CD4-positive, alpha-beta T cell treated with Interleukin-6 for 4 hours (primary cell): ENCODE measurements at regions not wholly inside any gene's neighbourhood (a gene's known extent, or its start where the extent isn't known, plus 50 kb on each side); places are given as distances from the start of the nearest gene placed in this dataset.
A peak's percentile ranks its signal among the peaks of the same experiment; 100 is the strongest.
"Not testable (repeated sequence)": the region's sequence is repeated elsewhere in the genome, so short reads cannot be mapped to it uniquely, and the experiment has no call there.

Source experiments
- DNase-seq: peaks from one replicate; pipeline ENCODE4 v3.0.0-alpha.2; 2020; ENCODE audit warnings: mixed read lengths

DNA sequence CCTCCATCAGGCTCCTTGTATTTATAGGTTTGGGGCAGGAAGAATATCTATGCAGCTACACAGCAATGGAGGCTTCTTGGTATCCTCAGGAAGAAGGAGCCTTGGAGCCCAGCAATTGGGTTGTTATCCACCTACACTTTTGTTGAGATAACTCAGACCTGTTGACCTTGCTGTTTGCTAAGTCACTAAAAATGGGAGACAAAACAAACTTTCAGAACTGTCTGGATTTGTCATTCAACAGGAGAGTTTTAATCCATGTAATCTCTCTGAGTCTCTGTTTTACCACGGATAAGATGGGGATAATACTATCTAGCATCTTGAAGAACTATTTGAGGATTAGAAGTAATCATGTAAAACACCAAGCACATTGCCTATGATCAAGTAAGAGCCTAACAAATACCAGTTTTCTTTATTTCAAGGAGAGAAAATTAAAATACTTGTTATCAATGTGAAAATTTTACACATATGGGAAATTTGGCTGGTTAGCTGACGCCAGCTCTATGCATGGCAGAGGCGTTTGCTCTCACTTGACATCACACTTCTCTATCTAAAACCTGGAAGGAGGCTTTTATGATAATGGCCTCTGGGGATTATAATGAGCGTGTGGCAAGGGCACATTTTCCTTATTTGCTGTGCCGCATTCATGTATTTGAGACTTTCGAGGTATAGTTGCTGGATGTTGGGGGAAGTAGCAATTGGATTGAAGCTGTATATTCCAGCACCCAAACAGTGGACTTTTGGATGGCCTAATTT, 215.6 kb downstream of the PDCD6IP start:
- no peak for DNase-seq

DNA sequence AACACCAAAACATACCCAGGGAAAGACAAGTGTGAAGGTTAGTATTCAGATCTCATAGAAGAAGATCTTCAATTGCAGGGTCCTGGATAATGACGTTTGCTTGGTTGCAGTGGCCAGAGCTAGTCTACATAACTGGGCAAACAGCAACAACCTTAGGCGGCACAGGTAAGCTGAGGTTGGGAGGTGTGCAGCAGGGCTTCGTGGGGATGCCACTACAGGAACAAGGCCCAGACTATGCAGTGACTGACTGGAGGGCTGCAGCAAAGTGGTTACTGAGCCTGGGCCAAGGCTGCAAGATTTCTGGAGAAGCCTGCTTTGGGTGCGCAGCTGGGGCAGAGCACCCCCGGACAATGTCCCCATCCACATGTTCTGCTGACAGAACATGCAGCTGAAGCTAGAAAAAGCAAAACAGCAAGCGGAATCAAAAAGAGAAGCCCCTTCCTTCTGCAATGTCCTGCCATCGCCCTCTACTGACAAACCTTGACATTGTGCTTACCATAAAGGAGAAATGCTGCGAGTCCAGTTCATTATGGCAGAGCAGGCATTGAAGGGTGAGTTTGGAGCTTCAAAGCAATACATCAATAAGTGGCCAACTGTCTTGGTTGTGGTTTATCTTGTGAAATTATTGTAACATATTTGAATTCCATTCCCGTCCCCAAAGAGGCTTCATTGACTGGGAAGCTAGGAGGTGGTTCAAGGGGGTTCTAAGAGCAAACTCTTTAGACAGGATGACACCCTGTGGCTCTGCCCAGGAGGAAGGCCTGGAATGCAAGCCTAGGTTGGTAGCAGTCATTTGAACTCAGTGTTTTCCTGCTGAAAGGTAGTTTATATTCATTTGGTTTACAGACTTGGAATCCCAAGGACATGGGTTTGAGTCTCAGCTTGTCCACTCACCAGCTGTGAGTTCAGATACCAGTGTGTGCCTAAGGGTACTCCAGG, 217.0 kb downstream of the PDCD6IP start:
- no peak for DNase-seq

GRCh38 chr3:34016925-34017587, 218.6 kb downstream of the PDCD6IP start:
- DNase-seq = peak; percentile 24

DNA sequence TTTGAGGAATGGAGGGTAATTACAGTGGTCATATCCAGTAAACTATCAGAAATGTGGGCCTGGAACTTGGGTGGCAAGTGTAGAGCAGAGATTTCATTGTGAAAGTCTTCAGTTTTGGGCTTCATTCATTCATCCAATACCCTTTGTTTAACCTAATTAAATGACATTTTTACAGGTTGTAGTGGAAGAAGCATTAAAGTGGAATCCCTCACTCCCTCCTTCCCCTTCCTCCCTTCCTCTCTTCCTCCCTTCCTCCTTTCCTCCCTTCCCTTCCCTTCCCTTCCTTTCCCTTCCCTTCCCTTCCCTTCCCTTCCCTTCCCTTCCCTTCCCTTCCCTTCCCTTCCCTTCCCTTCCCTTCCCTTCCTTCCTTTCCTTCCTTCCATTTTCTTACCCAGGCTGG, 219.3 kb downstream of the PDCD6IP start:
- no peak for DNase-seq

DNA sequence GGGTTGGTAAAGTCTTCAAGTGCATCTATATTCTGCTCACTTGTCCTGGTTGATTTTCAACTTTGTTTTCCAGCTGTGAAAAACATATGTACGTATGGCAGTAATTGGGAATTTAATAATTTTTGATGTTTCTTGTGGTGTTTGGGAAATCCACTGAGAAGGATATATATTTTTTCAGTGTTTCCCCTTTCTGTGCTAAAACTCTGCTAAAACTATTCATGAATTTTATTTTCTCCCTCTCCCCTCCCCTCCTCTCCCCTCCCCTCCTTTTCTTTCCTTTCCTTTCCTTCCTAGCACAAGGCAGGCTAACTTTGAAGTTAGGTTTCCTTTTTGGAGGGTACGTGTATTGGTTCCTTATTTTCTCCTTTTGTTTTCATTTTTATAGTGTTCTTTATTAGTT, 220.7 kb downstream of the PDCD6IP start:
- no peak for DNase-seq

GRCh38 chr3:34020170-34020569, 221.7 kb downstream of the PDCD6IP start:
- no peak for DNase-seq

DNA sequence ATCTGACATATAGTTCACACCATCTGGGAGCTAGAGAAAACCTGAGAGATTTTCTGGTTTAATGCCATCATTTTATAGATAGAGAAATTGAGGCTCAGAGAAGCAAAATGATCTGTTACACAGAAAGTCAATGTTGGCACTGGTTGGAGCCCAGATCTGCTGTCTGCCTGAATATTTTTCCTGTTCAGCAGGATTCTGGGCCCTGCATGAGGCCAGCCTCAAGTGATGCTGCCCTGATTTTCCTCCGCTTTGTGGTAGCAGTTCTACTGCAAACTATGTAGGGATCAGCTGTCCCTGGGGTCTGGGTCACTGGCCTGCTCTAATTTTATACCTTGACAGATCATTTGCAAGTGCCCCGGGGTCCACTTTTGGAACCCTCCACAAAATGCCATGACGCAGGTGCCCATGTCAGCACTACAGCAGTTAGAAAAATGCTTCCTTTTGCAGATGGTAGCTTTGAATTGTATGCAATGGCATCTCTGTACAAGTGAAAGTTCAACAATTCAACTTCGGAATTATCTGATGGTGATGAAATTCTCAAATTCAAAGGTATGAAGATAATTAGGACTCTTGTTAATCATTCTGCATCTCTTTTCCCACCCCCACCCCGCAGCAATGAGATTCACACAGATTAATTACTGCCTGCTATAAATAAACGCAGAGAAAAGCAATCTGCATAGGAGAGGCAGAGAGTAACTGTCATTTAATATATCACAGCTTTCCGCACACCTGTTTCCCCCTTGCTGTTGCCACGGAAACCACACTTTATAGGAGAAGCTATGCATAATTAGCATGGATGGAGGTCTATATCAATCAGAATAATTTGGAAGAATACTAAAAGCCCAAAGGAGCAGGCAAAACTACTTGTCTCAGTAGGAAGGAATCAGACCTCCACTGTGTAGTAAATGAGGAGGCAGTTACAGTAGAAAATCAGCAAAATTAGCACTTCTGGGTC, 222.6 kb downstream of the PDCD6IP start:
- DNase-seq = no peak

- DNase-seq = no peak
Measured at GRCh38 chr3:34022147-34022546, 223.7 kb downstream of the PDCD6IP start.

- DNase-seq = no peak
Measured at GRCh38 chr3:34024447-34025240, 226.2 kb downstream of the PDCD6IP start.

- no peak for DNase-seq
Measured at GRCh38 chr3:34033839-34034238, 235.4 kb downstream of the PDCD6IP start.

DNA sequence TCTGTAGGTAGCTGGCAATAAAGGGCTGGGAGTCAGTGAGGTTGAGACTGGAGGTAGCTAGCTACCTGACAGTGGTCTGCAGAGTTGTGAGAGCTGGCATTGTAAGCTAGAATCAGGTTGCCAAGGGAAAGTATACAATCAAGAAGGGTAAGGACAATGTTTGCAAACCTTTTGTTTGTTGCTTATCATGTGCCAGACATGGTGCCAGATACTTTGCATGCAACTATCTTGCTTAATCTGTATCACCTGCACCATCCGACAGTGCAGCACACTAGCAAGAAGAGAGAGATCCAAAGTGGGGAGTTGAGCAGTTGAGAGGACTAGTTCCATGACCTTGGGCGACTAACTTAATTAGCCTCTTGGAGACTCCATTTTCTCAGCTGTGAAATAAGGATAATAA, 236.4 kb downstream of the PDCD6IP start:
- DNase-seq = no peak

DNA sequence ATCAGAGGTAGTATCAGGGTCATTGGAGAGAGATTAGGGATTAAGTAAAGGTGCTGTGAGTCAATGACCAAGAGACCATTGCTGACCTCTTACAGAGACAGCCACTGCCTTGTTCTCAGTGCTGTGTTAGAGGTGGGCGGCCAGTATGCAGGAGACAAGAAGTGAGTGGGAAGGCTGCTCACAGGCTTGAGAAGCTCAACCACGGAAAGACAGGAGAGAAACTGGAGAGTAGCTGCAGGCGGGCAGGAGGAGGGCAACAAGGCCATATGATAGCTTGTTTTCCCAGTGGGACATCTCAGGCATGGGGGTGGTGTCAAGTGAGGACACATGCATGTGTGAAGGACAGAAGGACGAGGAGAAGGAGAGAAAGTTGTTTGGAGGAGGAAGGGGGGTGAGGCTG, 237.3 kb downstream of the PDCD6IP start:
- DNase-seq = no peak

DNA sequence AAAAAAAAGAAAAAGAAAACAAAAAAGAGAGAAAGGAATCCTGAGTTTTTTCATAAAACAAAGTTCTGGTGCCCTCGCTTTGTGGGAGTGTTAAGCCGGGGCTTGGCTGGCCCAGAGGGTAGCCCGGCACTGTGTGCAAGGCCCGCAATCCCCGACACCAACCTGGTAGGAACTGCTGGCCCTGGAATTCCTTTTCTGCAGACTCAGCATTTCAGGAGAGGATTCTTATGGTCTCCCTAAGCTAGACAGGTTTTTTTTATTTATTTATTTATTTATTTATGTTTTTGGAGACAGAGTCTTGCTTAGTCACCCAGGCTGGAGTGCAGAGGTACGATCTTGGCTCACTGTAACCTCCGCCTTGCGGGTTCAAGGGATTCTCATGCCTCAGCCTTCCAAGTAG, 238.8 kb downstream of the PDCD6IP start:
- no peak for DNase-seq

- DNase-seq = no peak
Measured at GRCh38 chr3:34038131-34038530, 239.7 kb downstream of the PDCD6IP start.

DNA sequence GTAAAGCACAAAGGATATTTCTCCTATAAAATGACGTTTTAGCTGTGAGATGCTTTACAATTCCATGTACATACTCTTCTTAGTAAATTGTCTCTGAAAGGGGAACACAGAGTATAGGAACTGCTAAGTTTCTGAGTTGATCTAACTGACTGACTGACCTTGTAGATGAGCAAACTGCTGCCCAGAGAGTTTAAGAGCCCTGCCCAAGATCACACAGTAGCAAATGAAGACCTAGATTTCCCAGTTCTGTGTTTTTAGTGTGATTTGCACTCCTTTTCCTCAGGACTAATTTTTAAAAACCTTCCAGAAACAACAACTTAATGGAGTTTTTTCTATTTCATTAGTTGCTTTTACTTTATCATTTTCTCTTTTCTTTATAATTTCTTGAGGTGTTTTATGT, 247.7 kb downstream of the PDCD6IP start:
- DNase-seq = no peak

DNA sequence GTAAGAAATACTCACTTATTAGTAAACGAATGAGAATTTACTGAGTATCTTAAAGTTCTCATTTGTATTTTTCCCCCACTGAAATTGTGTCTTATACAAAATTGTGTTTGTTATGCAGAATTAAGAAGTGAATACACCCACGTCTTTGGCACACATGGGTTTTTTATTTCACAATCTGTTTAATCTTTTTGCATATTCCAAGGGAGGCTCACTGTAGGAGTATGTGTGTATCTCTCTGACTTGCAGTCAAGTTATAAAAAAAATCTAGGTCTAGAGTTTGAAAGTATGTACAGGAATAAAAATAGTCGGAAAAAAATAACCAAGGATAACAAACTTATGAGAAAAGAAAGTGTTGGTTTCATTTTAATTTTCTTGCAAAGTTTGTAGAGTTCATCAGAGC, 255.2 kb downstream of the PDCD6IP start:
- no peak for DNase-seq

GRCh38 chr3:34056181-34056910, 257.9 kb downstream of the PDCD6IP start:
- DNase-seq = no peak

GRCh38 chr3:34056951-34057390, 258.5 kb downstream of the PDCD6IP start:
- DNase-seq = no peak

DNA sequence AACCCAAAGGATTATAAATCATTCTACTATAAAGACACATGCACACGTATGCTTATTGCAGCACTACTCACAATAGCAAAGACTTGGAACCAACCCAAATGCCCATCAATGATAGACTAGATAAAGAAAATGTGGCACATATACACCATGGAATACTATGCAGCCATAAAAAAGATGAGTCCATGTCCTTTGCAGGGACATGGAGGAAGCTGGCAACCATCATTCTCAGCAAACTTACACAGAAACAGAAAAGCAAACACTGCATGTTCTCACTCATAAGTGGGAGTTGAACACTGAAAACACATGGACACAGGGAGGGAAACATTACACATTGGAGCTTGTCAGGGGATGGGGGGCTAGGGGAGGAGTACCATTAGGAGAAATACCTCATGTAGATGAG, 262.6 kb downstream of the PDCD6IP start:
- DNase-seq = not testable (repeated sequence)

DNA sequence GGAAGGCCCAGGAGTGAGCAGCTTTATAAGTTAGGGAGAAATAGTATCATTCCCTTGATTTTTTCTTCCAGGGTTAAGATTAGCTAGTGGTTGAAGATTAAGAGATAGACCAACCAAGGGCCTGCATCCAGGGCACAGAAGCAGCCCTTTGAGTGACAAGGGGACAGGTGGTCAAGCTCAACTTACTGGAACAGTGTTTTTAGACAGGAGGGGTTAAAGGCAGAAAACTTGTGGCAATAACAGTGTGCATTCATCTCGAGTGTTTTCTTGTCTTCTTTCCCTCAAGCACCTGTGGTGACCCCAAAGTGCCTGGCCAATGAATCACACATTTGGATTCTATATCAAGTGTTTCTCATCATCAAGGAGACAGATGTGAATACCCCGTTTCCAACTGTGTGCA, 267.5 kb downstream of the PDCD6IP start:
- DNase-seq = no peak

DNA sequence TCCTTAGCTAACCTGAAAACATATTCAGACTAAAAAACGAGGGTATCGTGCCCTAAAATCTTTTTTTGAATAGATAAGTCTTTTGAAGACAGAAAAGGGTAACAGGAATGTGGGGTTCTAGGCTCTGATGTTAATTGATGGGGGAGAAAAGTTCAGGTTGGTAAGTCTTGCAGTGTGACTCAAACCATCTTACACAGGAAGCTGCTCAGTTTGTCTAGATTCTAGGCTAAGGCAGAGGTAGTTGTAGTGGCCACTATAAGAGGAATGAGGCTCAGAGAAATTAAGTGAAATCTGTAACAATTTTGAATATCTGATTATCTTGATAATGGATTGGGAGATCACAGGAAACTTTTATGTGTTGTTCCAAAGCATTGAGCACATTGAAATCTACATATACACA, 267.9 kb downstream of the PDCD6IP start:
- DNase-seq = no peak
